SK-N-SH treated with all-trans-retinoic acid at 6 μM for 48 hours (cell line): ENCODE measurements at regions not wholly inside any gene's neighbourhood (a gene's known extent, or its start where the extent isn't known, plus 50 kb on each side); places are given as distances from the start of the nearest gene placed in this dataset.

Experiments used
- ATAC-seq: fragments of 200-7000 bp; cut with Tn5 transposase; 3 replicates; pipeline ENCODE4 v1.9.1; 2020; ENCODE audit warnings: mild to moderate bottlenecking, moderate library complexity
- BACH2 ChIP-seq: fragments of 250-450 bp; sonication (Bioruptor Pico); IDR thresholded peaks from 2 replicates; pipeline ENCODE4 v1.9.0; 2021; ENCODE audit warnings: mild to moderate bottlenecking, borderline replicate concordance
- CREB5 ChIP-seq: fragments of 250-450 bp; sonication (Bioruptor Pico); IDR thresholded peaks from 2 replicates; pipeline ENCODE4 v1.5.1; 2020; ENCODE audit warnings: low read depth, mild to moderate bottlenecking, moderate library complexity
- CSDC2 ChIP-seq: fragments of 250-450 bp; sonication (Bioruptor Pico); IDR thresholded peaks from 2 replicates; pipeline ENCODE4 v1.5.0; 2020; ENCODE audit warnings: mild to moderate bottlenecking, moderate library complexity
- CSRNP3 ChIP-seq: fragments of 250-450 bp; sonication (Bioruptor Pico); IDR thresholded peaks from 2 replicates; pipeline ENCODE4 v1.5.1; 2021; ENCODE audit warnings: mild to moderate bottlenecking, moderate library complexity
- ESRRG ChIP-seq: fragments of 250-450 bp; sonication (Bioruptor Pico); IDR thresholded peaks from 2 replicates; pipeline ENCODE4 v1.6.1; 2021; ENCODE audit warnings: mild to moderate bottlenecking
- GLIS3 ChIP-seq: fragments of 250-450 bp; sonication (Bioruptor Pico); IDR thresholded peaks from 2 replicates; pipeline ENCODE4 v1.5.0; 2020; ENCODE audit warnings: mild to moderate bottlenecking, moderate library complexity
- OSR1 ChIP-seq: fragments of 250-450 bp; sonication (Bioruptor Pico); IDR thresholded peaks from 2 replicates; pipeline ENCODE4 v1.8.0; 2022; ENCODE audit warnings: moderate library complexity, mild to moderate bottlenecking, inconsistent platforms
- PATZ1 ChIP-seq: fragments of 250-450 bp; sonication (Bioruptor Pico); IDR thresholded peaks from 2 replicates; pipeline ENCODE4 v1.8.0; 2020; ENCODE audit warnings: mild to moderate bottlenecking, moderate library complexity, borderline replicate concordance
- POU6F1 ChIP-seq: fragments of 250-450 bp; sonication (Bioruptor Pico); IDR thresholded peaks from 2 replicates; pipeline ENCODE4 v1.8.0; 2021; ENCODE audit warnings: low read depth, mild to moderate bottlenecking, moderate library complexity, borderline replicate concordance
- PPARA ChIP-seq: fragments of 250-450 bp; sonication (Bioruptor Pico); IDR thresholded peaks from 2 replicates; pipeline ENCODE4 v1.5.0; 2020; ENCODE audit warnings: mild to moderate bottlenecking, borderline replicate concordance
- RARB ChIP-seq: fragments of 250-450 bp; sonication (Bioruptor Pico); IDR thresholded peaks from 2 replicates; pipeline ENCODE4 v1.8.0; 2021; ENCODE audit warnings: mild to moderate bottlenecking, moderate library complexity
- SNAI2 ChIP-seq: fragments of 250-450 bp; sonication (Bioruptor Pico); IDR thresholded peaks from 2 replicates; pipeline ENCODE4 v1.5.0; 2020; ENCODE audit warnings: mild to moderate bottlenecking, moderate library complexity
- TCF4 ChIP-seq: fragments of 250-450 bp; sonication (Bioruptor Pico); IDR thresholded peaks from 2 replicates; pipeline ENCODE4 v1.8.0; 2021; ENCODE audit warnings: mild to moderate bottlenecking, moderate library complexity, borderline replicate concordance
- TOX ChIP-seq: fragments of 250-450 bp; sonication (Bioruptor Pico); IDR thresholded peaks from 2 replicates; pipeline ENCODE4 v1.8.0; 2021; ENCODE audit warnings: mild to moderate bottlenecking, moderate library complexity, borderline replicate concordance
- TSHZ2 ChIP-seq: fragments of 250-450 bp; sonication (Bioruptor Pico); IDR thresholded peaks from 2 replicates; pipeline ENCODE4 v1.5.0; 2020; ENCODE audit warnings: mild to moderate bottlenecking, moderate library complexity
- ZC3H10 ChIP-seq: fragments of 250-450 bp; sonication (Bioruptor Pico); IDR thresholded peaks from 2 replicates; pipeline ENCODE4 v1.5.1; 2021; ENCODE audit warnings: mild to moderate bottlenecking, moderate library complexity
- ZFP3 ChIP-seq: fragments of 250-450 bp; sonication (Bioruptor Pico); IDR thresholded peaks from 2 replicates; pipeline ENCODE4 v1.5.0; 2020; ENCODE audit warnings: mild to moderate bottlenecking, moderate library complexity
- ZFP30 ChIP-seq: fragments of 450-650 bp; formaldehyde crosslinking; IDR thresholded peaks from 2 replicates; pipeline ENCODE4 v1.5.0; 2022; ENCODE audit warnings: mild to moderate bottlenecking, moderate library complexity
- ZNF70 ChIP-seq: fragments of 450-650 bp; formaldehyde crosslinking; IDR thresholded peaks from 2 replicates; pipeline ENCODE4 v1.5.0; 2020; ENCODE audit warnings: mild to moderate bottlenecking, moderate library complexity
- ZNF8 ChIP-seq: fragments of 450-650 bp; formaldehyde crosslinking; IDR thresholded peaks from 2 replicates; pipeline ENCODE4 v1.5.0; 2020; ENCODE audit warnings: mild to moderate bottlenecking, moderate library complexity

GRCh38 chr10:130396044-130396443 is 259.9 kb downstream of the GLRX3 start:
- no peak for ATAC-seq
- TF ChIP-seq TOX (CRISPR knock-in tag) (no peak), ZNF70 (CRISPR knock-in tag) (no peak), OSR1 (CRISPR knock-in tag) (no peak), SNAI2 (CRISPR knock-in tag) (no peak), TSHZ2 (CRISPR knock-in tag) (no peak), ZC3H10 (CRISPR knock-in tag) (no peak), CREB5 (no peak), ZNF8 (CRISPR knock-in tag) (no peak), TCF4 (CRISPR knock-in tag) (no peak)

GRCh38 chr10:130398090-130398994 is 262.2 kb downstream of the GLRX3 start:
- ATAC-seq = no peak
- no peak for TF ChIP-seq ZC3H10 (CRISPR knock-in tag)

- no peak for ATAC-seq
- TF ChIP-seq CSDC2 (CRISPR knock-in tag) = no peak
- TF ChIP-seq BACH2 (CRISPR knock-in tag) = no peak
- TF ChIP-seq PPARA (CRISPR knock-in tag) = no peak
- no peak for TF ChIP-seq GLIS3 (CRISPR knock-in tag)
- TF ChIP-seq RARB (CRISPR knock-in tag) = no peak
- TF ChIP-seq ZNF70 (CRISPR knock-in tag) = no peak
- TF ChIP-seq ESRRG (CRISPR knock-in tag) = no peak
- no peak for TF ChIP-seq ZFP3 (CRISPR knock-in tag)
- TF ChIP-seq PATZ1 (CRISPR knock-in tag) = no peak
- no peak for TF ChIP-seq OSR1 (CRISPR knock-in tag)
- TF ChIP-seq CSRNP3 (CRISPR knock-in tag) = no peak
- no peak for TF ChIP-seq CREB5
- TF ChIP-seq POU6F1 (CRISPR knock-in tag) = no peak
- no peak for TF ChIP-seq ZFP30 (CRISPR knock-in tag)
- TF ChIP-seq SNAI2 (CRISPR knock-in tag) = no peak
These were observed 263.3 kb downstream of the GLRX3 start for GRCh38 chr10:130399425-130399950.
